ENCODE measurements at regions not wholly inside any gene's neighbourhood (a gene's known extent, or its start where the extent isn't known, plus 50 kb on each side); places are given as distances from the start of the nearest gene placed in this dataset.

- TF ChIP-seq, protein P1, sequence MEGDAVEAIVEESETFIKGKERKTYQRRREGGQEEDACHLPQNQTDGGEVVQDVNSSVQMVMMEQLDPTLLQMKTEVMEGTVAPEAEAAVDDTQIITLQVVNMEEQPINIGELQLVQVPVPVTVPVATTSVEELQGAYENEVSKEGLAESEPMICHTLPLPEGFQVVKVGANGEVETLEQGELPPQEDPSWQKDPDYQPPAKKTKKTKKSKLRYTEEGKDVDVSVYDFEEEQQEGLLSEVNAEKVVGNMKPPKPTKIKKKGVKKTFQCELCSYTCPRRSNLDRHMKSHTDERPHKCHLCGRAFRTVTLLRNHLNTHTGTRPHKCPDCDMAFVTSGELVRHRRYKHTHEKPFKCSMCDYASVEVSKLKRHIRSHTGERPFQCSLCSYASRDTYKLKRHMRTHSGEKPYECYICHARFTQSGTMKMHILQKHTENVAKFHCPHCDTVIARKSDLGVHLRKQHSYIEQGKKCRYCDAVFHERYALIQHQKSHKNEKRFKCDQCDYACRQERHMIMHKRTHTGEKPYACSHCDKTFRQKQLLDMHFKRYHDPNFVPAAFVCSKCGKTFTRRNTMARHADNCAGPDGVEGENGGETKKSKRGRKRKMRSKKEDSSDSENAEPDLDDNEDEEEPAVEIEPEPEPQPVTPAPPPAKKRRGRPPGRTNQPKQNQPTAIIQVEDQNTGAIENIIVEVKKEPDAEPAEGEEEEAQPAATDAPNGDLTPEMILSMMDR (IDR thresholded peaks at IDR 0.05; ENCODE audit: low read length) = no peak
- no peak for TF ChIP-seq EZH2 (IDR thresholded peaks at IDR 0.05; ENCODE audit: borderline replicate concordance, low read length)
Measured at GRCh38 chr2:62325398-62325797, 129.5 kb downstream of the B3GNT2 start.

Measured in OCI-LY1 (cell line).